ENCODE measurements at regions not wholly inside any gene's neighbourhood (a gene's known extent, or its start where the extent isn't known, plus 50 kb on each side); places are given as distances from the start of the nearest gene placed in this dataset.

DNA sequence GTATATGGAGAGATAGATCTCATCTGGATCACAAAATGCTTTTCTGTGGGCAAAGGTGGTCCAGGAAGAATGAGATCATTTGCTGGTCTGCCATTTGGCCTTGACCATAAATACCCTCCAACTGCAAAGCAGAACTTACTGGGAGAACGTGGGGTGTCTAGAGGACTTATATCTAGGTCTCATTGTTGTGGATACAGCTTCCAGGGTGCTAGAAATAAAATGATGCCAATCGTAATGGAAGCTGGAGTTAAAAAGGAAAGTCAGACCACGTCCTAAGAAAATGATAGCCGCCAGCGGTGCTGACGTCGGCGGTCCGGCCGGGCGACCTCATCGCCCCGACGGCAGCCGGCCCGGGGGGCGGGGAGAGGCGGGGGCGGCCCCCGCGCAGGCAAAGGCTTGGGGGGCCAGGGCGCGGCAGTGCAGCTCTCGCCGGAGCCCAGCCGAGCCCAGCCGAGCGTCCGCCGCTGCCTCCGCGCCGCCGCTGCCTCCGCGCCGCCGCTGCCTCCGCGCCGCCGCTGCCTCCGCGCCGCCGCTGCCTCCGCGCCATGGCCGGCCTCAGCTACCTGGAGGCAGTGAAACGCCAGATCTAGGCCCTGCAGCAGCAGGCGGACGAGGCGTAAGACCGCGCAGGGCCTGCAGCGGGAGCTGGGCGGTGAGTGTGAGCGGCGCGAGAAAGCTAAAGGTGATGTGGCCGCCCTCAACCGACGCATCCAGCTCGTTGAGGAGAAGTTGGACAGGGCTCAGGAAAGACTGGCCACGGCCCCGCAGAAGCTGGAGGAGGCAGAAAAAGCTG, 89.5 kb downstream of the EOMES start:
- DNase-seq (ENCODE audit: low read depth) = peak; percentile 69
- TF ChIP-seq, protein P1, sequence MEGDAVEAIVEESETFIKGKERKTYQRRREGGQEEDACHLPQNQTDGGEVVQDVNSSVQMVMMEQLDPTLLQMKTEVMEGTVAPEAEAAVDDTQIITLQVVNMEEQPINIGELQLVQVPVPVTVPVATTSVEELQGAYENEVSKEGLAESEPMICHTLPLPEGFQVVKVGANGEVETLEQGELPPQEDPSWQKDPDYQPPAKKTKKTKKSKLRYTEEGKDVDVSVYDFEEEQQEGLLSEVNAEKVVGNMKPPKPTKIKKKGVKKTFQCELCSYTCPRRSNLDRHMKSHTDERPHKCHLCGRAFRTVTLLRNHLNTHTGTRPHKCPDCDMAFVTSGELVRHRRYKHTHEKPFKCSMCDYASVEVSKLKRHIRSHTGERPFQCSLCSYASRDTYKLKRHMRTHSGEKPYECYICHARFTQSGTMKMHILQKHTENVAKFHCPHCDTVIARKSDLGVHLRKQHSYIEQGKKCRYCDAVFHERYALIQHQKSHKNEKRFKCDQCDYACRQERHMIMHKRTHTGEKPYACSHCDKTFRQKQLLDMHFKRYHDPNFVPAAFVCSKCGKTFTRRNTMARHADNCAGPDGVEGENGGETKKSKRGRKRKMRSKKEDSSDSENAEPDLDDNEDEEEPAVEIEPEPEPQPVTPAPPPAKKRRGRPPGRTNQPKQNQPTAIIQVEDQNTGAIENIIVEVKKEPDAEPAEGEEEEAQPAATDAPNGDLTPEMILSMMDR (IDR thresholded peaks at IDR 0.05; ENCODE audit: insufficient read depth, low read length) = no peak
- peak overlapping the region; percentile 69 for H3K4me3 ChIP-seq (ENCODE audit: low read depth, low read length)

DNA sequence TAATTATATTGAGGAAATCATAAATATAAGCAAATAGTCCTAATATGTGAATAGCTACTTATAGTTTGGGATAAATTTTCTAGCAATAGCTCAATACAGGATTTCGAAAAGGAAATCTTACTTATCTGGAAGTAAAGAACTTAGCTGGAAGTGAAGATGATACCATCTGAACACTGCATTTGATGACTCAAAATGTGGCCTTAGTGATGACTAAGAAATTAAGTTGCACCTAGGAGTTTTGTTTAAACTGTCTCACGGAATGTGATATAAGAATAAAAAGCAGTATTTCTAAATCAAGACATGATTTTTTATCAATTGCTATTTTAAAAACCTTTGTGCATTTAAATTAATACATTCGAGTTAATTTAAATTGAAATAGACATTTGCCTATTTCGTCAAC, 91.2 kb downstream of the EOMES start:
- peak; percentile 43 for DNase-seq (ENCODE audit: low read depth)

DNA sequence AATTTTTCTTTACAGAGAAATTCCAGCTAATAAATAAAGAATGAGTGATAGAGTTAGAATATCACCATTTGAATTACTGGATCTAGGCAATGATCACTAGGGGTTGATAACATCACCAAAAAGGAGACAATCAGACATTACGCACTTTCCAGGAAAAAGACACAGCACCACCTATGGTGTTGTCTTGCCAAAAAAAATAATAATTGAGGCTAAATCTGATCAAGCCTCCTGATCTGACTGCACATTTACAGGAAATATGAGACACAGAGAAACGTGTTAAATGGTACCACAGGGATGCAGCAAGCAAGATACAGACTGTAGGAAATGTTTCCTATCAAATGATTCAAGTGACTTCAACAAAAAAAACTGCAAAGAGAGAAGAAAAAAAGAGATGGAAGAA, 92.8 kb downstream of the EOMES start:
- TF ChIP-seq, protein P1 (IDR thresholded peaks at IDR 0.05; ENCODE audit: insufficient read depth, low read length) = no peak
- H3K4me3 ChIP-seq (ENCODE audit: low read depth, low read length) = no peak overlapping the region
- DNase-seq (ENCODE audit: low read depth) = peak; percentile 26

More for the DNA sequence above, 91.2 kb downstream of the EOMES start:
- no peak overlapping the region for H3K4me3 ChIP-seq (ENCODE audit: low read depth, low read length)
- TF ChIP-seq, protein P1 (IDR thresholded peaks at IDR 0.05; ENCODE audit: insufficient read depth, low read length) = no peak

DNA sequence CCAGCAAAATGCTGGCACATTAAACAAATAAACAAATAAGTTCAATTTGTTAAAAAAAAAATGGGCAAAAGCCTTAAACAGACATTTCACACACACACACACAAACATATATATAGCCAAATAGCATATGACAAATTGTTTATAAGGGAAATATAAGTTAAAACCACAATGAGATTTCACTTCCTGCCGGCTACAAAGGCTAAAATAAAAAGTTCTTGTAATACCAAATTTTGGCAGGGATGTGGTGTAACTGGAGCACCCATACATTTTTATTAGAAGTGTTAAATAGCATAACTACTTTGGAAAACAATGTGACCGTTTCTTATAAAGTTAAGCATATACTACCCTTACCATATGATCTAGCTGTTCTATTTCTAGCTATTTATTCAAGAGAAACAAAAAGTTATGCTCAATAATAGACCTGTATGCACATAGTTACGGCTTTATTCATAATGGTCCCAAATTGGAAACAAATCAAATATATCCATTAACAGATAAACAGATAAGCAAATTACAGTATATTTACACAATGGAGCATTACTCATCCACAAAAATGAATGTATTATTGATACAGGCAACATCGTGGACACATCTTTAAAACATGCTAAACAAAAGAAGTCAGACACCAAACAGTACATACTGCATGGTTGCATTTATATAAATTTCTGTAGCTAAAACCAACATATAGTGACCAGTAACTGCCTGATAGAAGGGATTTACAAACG, 93.9 kb downstream of the EOMES start:
- peak; percentile 17 for DNase-seq (ENCODE audit: low read depth)
- TF ChIP-seq, protein P1 (IDR thresholded peaks at IDR 0.05; ENCODE audit: insufficient read depth, low read length) = no peak
- H3K4me3 ChIP-seq (ENCODE audit: low read depth, low read length) = no peak overlapping the region

DNA sequence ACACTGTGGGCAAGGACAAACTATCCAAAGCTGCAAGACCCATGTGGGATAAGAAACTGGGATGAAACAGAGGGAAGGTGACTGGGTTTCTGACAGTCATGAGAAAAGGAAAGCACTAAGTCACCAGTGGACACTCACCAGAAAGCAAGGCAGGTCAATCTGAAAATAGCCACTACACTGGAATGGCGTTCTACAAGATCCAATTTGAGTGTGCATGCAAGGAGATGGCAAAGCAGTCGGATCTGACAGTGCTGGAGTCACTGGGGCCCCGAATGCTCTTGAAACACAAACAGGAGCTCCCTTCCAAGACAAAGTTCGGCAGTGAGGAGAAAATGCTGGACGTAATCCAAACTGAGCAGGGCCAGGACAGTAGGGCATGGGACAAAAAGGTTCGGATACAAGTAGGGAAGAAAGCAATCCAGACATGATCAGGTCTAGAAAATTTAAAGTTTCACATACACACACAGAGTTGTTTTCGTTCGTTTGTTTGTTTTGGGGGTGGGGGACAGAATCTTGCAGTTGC, 95.5 kb downstream of the EOMES start:
- H3K4me3 ChIP-seq (ENCODE audit: low read depth, low read length) = no peak overlapping the region
- DNase-seq (ENCODE audit: low read depth) = no peak
- TF ChIP-seq, protein P1 (IDR thresholded peaks at IDR 0.05; ENCODE audit: insufficient read depth, low read length) = no peak

DNA sequence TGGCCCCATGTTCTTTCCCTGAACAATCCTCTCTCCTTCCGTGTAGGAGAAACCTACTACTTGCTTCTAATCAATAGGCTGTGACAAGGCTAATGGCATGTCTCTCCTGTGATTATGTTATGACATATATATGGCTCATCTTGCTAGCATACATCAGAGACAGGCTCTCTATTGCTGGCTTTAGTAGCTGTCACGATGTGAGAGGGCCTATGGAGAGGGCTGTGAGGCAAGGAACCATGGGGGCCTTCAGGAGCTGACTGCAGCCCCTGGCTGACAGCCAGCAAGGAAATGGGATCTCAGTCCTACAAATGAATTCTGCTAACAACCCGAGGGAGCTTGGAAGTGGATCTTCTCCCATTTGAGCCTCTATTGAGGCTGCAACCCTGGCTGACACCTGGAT, 96.3 kb downstream of the EOMES start:
- TF ChIP-seq, protein P1 (IDR thresholded peaks at IDR 0.05; ENCODE audit: insufficient read depth, low read length) = no peak
- no peak for DNase-seq (ENCODE audit: low read depth)
- H3K4me3 ChIP-seq (ENCODE audit: low read depth, low read length) = no peak overlapping the region
